Neural progenitor cell (in vitro differentiated cells): ENCODE measurements at regions not wholly inside any gene's neighbourhood (a gene's known extent, or its start where the extent isn't known, plus 50 kb on each side); places are given as distances from the start of the nearest gene placed in this dataset.

Experiments
- CTCF ChIP-seq: fragments of 200-600 bp; sonication (generic); IDR thresholded peaks from 2 replicates; pipeline ENCODE4 v1.5.1; 2017; ENCODE audit warnings: antibody characterized with exemption, mild to moderate bottlenecking
- EZH2 ChIP-seq: fragments of 200-600 bp; sonication (generic); IDR thresholded peaks from 2 replicates; pipeline ENCODE4 v1.6.1; 2017; ENCODE audit warnings: antibody characterized with exemption, mild to moderate bottlenecking, moderate library complexity
- EZH2phosphoT487 ChIP-seq: fragments of 200-600 bp; sonication (generic); IDR thresholded peaks from 2 replicates; pipeline ENCODE4 v1.6.1; 2017; ENCODE audit warnings: antibody characterized with exemption

GRCh38 chr2:220215785-220216184 is 588.4 kb downstream of the SLC4A3 start:
- no peak for TF ChIP-seq CTCF
- TF ChIP-seq EZH2phosphoT487, result no peak
- no peak for TF ChIP-seq EZH2
